ENCODE measurements at regions not wholly inside any gene's neighbourhood (a gene's known extent, or its start where the extent isn't known, plus 50 kb on each side); places are given as distances from the start of the nearest gene placed in this dataset.

GRCh38 chr5:166497496-166498104 lies 1793.8 kb upstream of the WWC1 start:
- no peak overlapping the region for H3K9ac ChIP-seq (ENCODE audit: low read length)
- no peaks in the 10 kb centered on the region for H3K27me3 ChIP-seq (replicated peaks in 1 of 4; ENCODE audit: control extremely low read depth in 1 of 4, control insufficient read depth in 3 of 4, insufficient read depth in 4 of 4, low read length in 3 of 4)
- H3K27ac Mint-ChIP-seq, result no peak overlapping the region
- H3K27me3 Mint-ChIP-seq, result no peaks in the 10 kb centered on the region
- peaks cover 6% of the 10 kb centered on the region for H3K9me3 Mint-ChIP-seq (ENCODE audit: insufficient read depth)
- DNase-seq, result no peak
- H3K4me1 Mint-ChIP-seq, result no peaks in the 10 kb centered on the region
- TF ChIP-seq CTCF (IDR thresholded peaks at IDR 0.05) (no peak), EZH2 (IDR thresholded peaks at IDR 0.05; ENCODE audit: borderline replicate concordance, insufficient read depth, low read depth, low read length, poor library complexity, severe bottlenecking) (no peak)
- no peak overlapping the region for H3K27ac ChIP-seq (ENCODE audit: low read length in 2 of 2)
- ChIA-PET POLR2A (no interaction called here), CTCF (no interaction called here)
- H3K4me3 ChIP-seq (ENCODE audit: control extremely low read depth in 1 of 5, extremely low read depth in 1 of 5, insufficient read depth in 1 of 5, low read depth in 2 of 5, low read length in 4 of 5), result no peak overlapping the region
- H3K4me2 ChIP-seq (replicated peaks; ENCODE audit: low read depth, low read length, poor library complexity, severe bottlenecking), result no peak overlapping the region
- no peaks in the 10 kb centered on the region for H3K36me3 ChIP-seq (replicated peaks in 1 of 2; ENCODE audit: control extremely low read depth in 1 of 2, control insufficient read depth in 1 of 2, extremely low read depth in 1 of 2, insufficient read depth in 2 of 2, low read length in 1 of 2)
- no peak overlapping the region for H3K4me3 Mint-ChIP-seq
- ATAC-seq (ENCODE audit: low read depth), result no peak
- no peaks in the 10 kb centered on the region for H3K79me2 ChIP-seq (ENCODE audit: control insufficient read depth, insufficient read depth, low read length)
- intact Hi-C loops (cut with micrococcal nuclease), result no loop called here
- H2AFZ ChIP-seq (ENCODE audit: insufficient read depth, low read depth, low read length, poor library complexity, severe bottlenecking), result no peak overlapping the region
- 100% methylated on average over 1 of the region's 3 CpGs for WGBS (ENCODE audit: insufficient coverage)
- H4K20me1 ChIP-seq (ENCODE audit: control insufficient read depth, insufficient read depth, low read length, poor library complexity, severe bottlenecking), result no peaks in the 10 kb centered on the region
- H3K4me1 ChIP-seq (ENCODE audit: control insufficient read depth in 2 of 2, insufficient read depth in 2 of 2, low read length in 2 of 2), result no peaks in the 10 kb centered on the region
- peaks cover 0 to 5% (median 3%) of the 10 kb centered on the region in 3 donors for H3K9me3 ChIP-seq (ENCODE audit: control extremely low read depth in 1 of 3, control insufficient read depth in 2 of 3, insufficient read depth in 1 of 3, low read length in 2 of 3)

- Histone ChIP-seq H2AFZ (ENCODE audit: insufficient read depth, low read depth, low read length, poor library complexity, severe bottlenecking) (no peak overlapping the region), H3K36me3 (replicated peaks in 1 of 2; ENCODE audit: control extremely low read depth in 1 of 2, control insufficient read depth in 1 of 2, extremely low read depth in 1 of 2, insufficient read depth in 2 of 2, low read length in 1 of 2) (no peaks in the 10 kb centered on the region), H4K20me1 (ENCODE audit: control insufficient read depth, insufficient read depth, low read length, poor library complexity, severe bottlenecking) (no peaks in the 10 kb centered on the region), H3K9ac (ENCODE audit: low read length) (no peak overlapping the region), H3K4me2 (replicated peaks; ENCODE audit: low read depth, low read length, poor library complexity, severe bottlenecking) (no peak overlapping the region), H3K27me3 (replicated peaks in 1 of 4; ENCODE audit: control extremely low read depth in 1 of 4, control insufficient read depth in 3 of 4, insufficient read depth in 4 of 4, low read length in 3 of 4) (no peaks in the 10 kb centered on the region), H3K27ac (ENCODE audit: low read length in 2 of 2) (no peak overlapping the region), H3K4me1 (ENCODE audit: control insufficient read depth in 2 of 2, insufficient read depth in 2 of 2, low read length in 2 of 2) (no peaks in the 10 kb centered on the region), H3K4me3 (ENCODE audit: control extremely low read depth in 1 of 5, extremely low read depth in 1 of 5, insufficient read depth in 1 of 5, low read depth in 2 of 5, low read length in 4 of 5) (no peak overlapping the region), H3K9me3 (ENCODE audit: control extremely low read depth in 1 of 3, control insufficient read depth in 2 of 3, insufficient read depth in 1 of 3, low read length in 2 of 3) (peaks cover 0 to 5% (median 3%) of the 10 kb centered on the region in 3 donors), H3K79me2 (ENCODE audit: control insufficient read depth, insufficient read depth, low read length) (no peaks in the 10 kb centered on the region)
- Mint-ChIP-seq H3K4me3 (no peak overlapping the region), H3K9me3 (ENCODE audit: insufficient read depth) (peaks cover 3% of the 10 kb centered on the region), H3K4me1 (no peaks in the 10 kb centered on the region), H3K27ac (no peak overlapping the region), H3K27me3 (no peaks in the 10 kb centered on the region)
- CTCF ChIA-PET, result no interaction called here
- ATAC-seq (ENCODE audit: low read depth), result no peak
- no peak for TF ChIP-seq EZH2 (IDR thresholded peaks at IDR 0.05; ENCODE audit: borderline replicate concordance, insufficient read depth, low read depth, low read length, poor library complexity, severe bottlenecking)
- TF ChIP-seq CTCF (IDR thresholded peaks at IDR 0.05), result no peak
- intact Hi-C loops (cut with micrococcal nuclease), result no loop called here
- POLR2A ChIA-PET, result no interaction called here
- DNase-seq, result no peak
- WGBS (ENCODE audit: insufficient coverage), result no CpG with 5 or more reads among the region's 3 CpGs
These were observed 1791.8 kb upstream of the WWC1 start for GRCh38 chr5:166499447-166500240.
